NCI-H2227 (cell line): ENCODE measurements at regions not wholly inside any gene's neighbourhood (a gene's known extent, or its start where the extent isn't known, plus 50 kb on each side); places are given as distances from the start of the nearest gene placed in this dataset.

Experiments
- DNase-seq: peaks from one replicate; lab custom pipeline; 2025; ENCODE audit not compliant: unreplicated experiment; lab: John Stamatoyannopoulos, UW

GRCh38 chr14:86052868-86053267, 522.9 kb downstream of the FLRT2 start:
- DNase-seq = no peak

GRCh38 chr14:86050757-86051156, 520.8 kb downstream of the FLRT2 start:
- DNase-seq = no peak

- DNase-seq = no peak
Observed at GRCh38 chr14:86050072-86050683, 520.2 kb downstream of the FLRT2 start.

- DNase-seq = no peak
Observed at GRCh38 chr14:86039176-86039575, 509.2 kb downstream of the FLRT2 start.

- DNase-seq = no peak
Observed at GRCh38 chr14:86038387-86039042, 508.6 kb downstream of the FLRT2 start.

- peak; percentile 4 for DNase-seq
Observed at GRCh38 chr14:86035882-86036281, 505.9 kb downstream of the FLRT2 start.

- no peak for DNase-seq
Observed at GRCh38 chr14:86027990-86028389, 498.0 kb downstream of the FLRT2 start.

- DNase-seq = no peak
Observed at GRCh38 chr14:86027144-86027543, 497.2 kb downstream of the FLRT2 start.

GRCh38 chr14:86022031-86022629, 492.2 kb downstream of the FLRT2 start:
- no peak for DNase-seq

- DNase-seq = no peak
Observed at GRCh38 chr14:86020841-86021240, 490.9 kb downstream of the FLRT2 start.

- DNase-seq = no peak
Observed at GRCh38 chr14:86015941-86016340, 486.0 kb downstream of the FLRT2 start.

- DNase-seq = no peak
Observed at GRCh38 chr14:86015511-86015910, 485.6 kb downstream of the FLRT2 start.

GRCh38 chr14:86013641-86014040, 483.7 kb downstream of the FLRT2 start:
- no peak for DNase-seq

GRCh38 chr14:86012461-86012860, 482.5 kb downstream of the FLRT2 start:
- no peak for DNase-seq

- DNase-seq = no peak
Observed at GRCh38 chr14:86003998-86004397, 474.1 kb downstream of the FLRT2 start.

- DNase-seq = no peak
Observed at GRCh38 chr14:85996551-85996950, 466.6 kb downstream of the FLRT2 start.

GRCh38 chr14:85991156-85991555, 461.2 kb downstream of the FLRT2 start:
- no peak for DNase-seq

GRCh38 chr14:85987907-85988306, 458.0 kb downstream of the FLRT2 start:
- no peak for DNase-seq

- no peak for DNase-seq
Observed at GRCh38 chr14:85987292-85987691, 457.3 kb downstream of the FLRT2 start.

GRCh38 chr14:85978582-85979250, 448.8 kb downstream of the FLRT2 start:
- no peak for DNase-seq

- DNase-seq = no peak
Observed at GRCh38 chr14:85974602-85975001, 444.7 kb downstream of the FLRT2 start.

- no peak for DNase-seq
Observed at GRCh38 chr14:85963486-85963885, 433.5 kb downstream of the FLRT2 start.
